Fibroblast of lung (primary cell): ENCODE measurements at regions not wholly inside any gene's neighbourhood (a gene's known extent, or its start where the extent isn't known, plus 50 kb on each side); places are given as distances from the start of the nearest gene placed in this dataset.
A peak's percentile ranks its signal among the peaks of the same experiment; 100 is the strongest.

ENCODE experiments used
- DNase-seq, 2 donors: peaks; one replicate each; pipeline versions ENCODE4 v3.0.0 to v3.0.0-alpha.2; 2010; ENCODE audit warnings: low read depth in 2 of 2
- H2AFZ ChIP-seq: 2 replicates; pipeline ENCODE4 v1.5.1; 2012; ENCODE audit warnings: low read length, control low read depth, inconsistent platforms
- H3K27ac ChIP-seq: 2 replicates; pipeline ENCODE4 v1.5.1; 2011; ENCODE audit warnings: low read length, control low read depth; ENCODE audit not compliant: insufficient read depth
- H3K27me3 ChIP-seq: 2 replicates; pipeline ENCODE4 v1.5.1; 2011; ENCODE audit warnings: mild to moderate bottlenecking, low read length; ENCODE audit not compliant: control insufficient read depth, insufficient read depth
- H3K36me3 ChIP-seq: 2 replicates; pipeline ENCODE4 v1.5.1; 2011; ENCODE audit warnings: low read length; ENCODE audit not compliant: control insufficient read depth, insufficient read depth
- H3K4me1 ChIP-seq: 2 replicates; pipeline ENCODE4 v1.5.1; 2011; ENCODE audit warnings: low read length; ENCODE audit not compliant: control insufficient read depth, insufficient read depth; ENCODE audit errors: extremely low read depth
- H3K4me2 ChIP-seq: 2 replicates; pipeline ENCODE4 v1.5.1; 2011; ENCODE audit warnings: low read length, control low read depth; ENCODE audit not compliant: insufficient read depth; ENCODE audit errors: extremely low read depth
- H3K4me3 ChIP-seq, 4 experiments: fragments of 200-600 bp in 1 of 4; sonication (generic) in 1 of 4; replicated peaks in 1 of 4; 2 replicates each; pipeline ENCODE4 v1.5.1; 2011 to 2016; ENCODE audit warnings: low read length in 4 of 4, low read depth in 3 of 4, mild to moderate bottlenecking in 3 of 4, control low read depth in 2 of 4, inconsistent platforms in 1 of 4, mixed read lengths in 1 of 4; ENCODE audit not compliant: insufficient read depth in 1 of 4; ENCODE audit errors: control extremely low read depth in 1 of 4
- H3K79me2 ChIP-seq: 2 replicates; pipeline ENCODE4 v1.5.1; 2012; ENCODE audit warnings: mild to moderate bottlenecking, low read length, inconsistent platforms; ENCODE audit not compliant: control insufficient read depth, insufficient read depth
- H3K9ac ChIP-seq: 2 replicates; pipeline ENCODE4 v1.5.1; 2011; ENCODE audit warnings: mild to moderate bottlenecking, low read length, control low read depth; ENCODE audit not compliant: insufficient read depth
- H3K9me3 ChIP-seq: 2 replicates; pipeline ENCODE4 v1.5.1; 2012; ENCODE audit warnings: low read depth, low read length; ENCODE audit not compliant: control insufficient read depth, insufficient read depth
- H4K20me1 ChIP-seq: 2 replicates; pipeline ENCODE4 v1.5.1; 2011; ENCODE audit warnings: low read length; ENCODE audit not compliant: control insufficient read depth, insufficient read depth; ENCODE audit errors: extremely low read depth
- EZH2 ChIP-seq: IDR thresholded peaks from 2 replicates; pipeline ENCODE4 v1.5.1; 2012; ENCODE audit warnings: low read length, control low read depth, mild to moderate bottlenecking; ENCODE audit errors: missing control alignments
- TF ChIP-seq, protein P1 (sequence below), 2 donors: IDR thresholded peaks in 1 of 2; conservative IDR thresholded peaks in 1 of 2; 1 replicate in 1 of 2; 2 replicates in 1 of 2; pipeline ENCODE4 v1.5.1; 2011 to 2012; ENCODE audit warnings: low read length in 2 of 2, control low read depth in 1 of 2, inconsistent platforms in 1 of 2, low read depth in 1 of 2, mild to moderate bottlenecking in 1 of 2

DNA sequence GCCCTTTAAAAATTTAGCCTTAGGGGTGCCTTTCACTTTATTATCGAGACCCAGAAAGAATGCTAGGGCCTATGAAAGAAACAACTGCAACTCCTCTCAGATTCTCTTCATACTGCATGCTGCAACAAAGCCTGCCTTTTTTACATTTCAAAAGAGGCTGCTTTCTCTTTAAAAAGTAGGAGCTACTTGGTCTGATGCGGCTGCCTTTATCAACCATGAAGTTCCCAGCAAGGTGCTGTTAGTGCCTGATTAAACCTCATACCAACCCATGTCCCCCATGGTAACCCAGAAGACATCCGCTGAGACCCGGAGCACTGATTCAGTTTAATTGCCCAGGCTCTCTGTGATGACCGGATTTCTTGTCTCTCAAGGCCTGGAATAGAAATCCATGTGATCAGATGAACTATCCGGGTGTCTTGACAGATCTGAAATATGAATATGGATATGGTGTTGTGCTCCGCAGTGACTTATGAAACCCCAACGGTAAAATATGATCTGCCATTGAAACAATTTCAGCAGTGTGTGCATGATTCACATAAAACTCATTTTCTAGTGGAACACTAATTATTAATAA is 368.3 kb downstream of the ZNF521 start:
- no peaks in the 10 kb centered on the region for H3K9me3 ChIP-seq
- TF ChIP-seq, protein P1, sequence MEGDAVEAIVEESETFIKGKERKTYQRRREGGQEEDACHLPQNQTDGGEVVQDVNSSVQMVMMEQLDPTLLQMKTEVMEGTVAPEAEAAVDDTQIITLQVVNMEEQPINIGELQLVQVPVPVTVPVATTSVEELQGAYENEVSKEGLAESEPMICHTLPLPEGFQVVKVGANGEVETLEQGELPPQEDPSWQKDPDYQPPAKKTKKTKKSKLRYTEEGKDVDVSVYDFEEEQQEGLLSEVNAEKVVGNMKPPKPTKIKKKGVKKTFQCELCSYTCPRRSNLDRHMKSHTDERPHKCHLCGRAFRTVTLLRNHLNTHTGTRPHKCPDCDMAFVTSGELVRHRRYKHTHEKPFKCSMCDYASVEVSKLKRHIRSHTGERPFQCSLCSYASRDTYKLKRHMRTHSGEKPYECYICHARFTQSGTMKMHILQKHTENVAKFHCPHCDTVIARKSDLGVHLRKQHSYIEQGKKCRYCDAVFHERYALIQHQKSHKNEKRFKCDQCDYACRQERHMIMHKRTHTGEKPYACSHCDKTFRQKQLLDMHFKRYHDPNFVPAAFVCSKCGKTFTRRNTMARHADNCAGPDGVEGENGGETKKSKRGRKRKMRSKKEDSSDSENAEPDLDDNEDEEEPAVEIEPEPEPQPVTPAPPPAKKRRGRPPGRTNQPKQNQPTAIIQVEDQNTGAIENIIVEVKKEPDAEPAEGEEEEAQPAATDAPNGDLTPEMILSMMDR (conservative IDR thresholded peaks at IDR 0.05 in 1 of 2, IDR thresholded peaks at IDR 0.05 in 1 of 2; ENCODE audit: low read depth in 1 of 2, low read length in 2 of 2), result no peak
- TF ChIP-seq EZH2, result no peak
- H3K4me1 ChIP-seq, result peaks cover 2% of the 10 kb centered on the region
- no peaks in the 10 kb centered on the region for H3K27me3 ChIP-seq
- H3K36me3 ChIP-seq, result no peaks in the 10 kb centered on the region
- no peaks in the 10 kb centered on the region for H4K20me1 ChIP-seq
- no peak overlapping the region for H3K4me3 ChIP-seq
- H2AFZ ChIP-seq, result no peak overlapping the region
- no peak overlapping the region for H3K4me2 ChIP-seq
- DNase-seq, result no peak
- no peak overlapping the region for H3K27ac ChIP-seq
- H3K9ac ChIP-seq, result no peak overlapping the region
- H3K79me2 ChIP-seq, result no peaks in the 10 kb centered on the region

DNA sequence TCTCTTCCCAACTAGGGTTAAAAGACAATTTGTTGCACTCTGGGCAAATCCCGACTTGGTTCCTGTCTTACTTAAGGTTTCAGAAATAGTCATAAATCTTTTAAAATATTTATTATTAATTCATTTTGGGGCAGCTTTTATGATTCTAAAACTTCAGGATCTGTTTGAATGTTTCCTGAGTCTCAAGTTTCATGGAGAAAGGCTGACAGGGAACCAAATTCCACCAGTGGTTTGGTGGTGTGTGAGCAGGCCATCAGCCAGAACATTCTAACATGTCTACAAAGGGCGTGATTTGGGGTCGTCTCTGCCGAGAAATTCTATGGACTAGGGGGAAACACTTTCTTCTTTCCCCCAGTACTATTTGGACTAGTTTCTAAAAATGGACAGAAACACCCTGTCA is 366.4 kb downstream of the ZNF521 start:
- Histone ChIP-seq H3K9ac (no peak overlapping the region), H4K20me1 (no peaks in the 10 kb centered on the region), H3K27ac (no peak overlapping the region), H3K79me2 (no peaks in the 10 kb centered on the region), H3K4me1 (peaks cover 2% of the 10 kb centered on the region), H3K27me3 (no peaks in the 10 kb centered on the region), H3K9me3 (no peaks in the 10 kb centered on the region), H3K4me3 (no peak overlapping the region), H3K4me2 (no peak overlapping the region), H3K36me3 (no peaks in the 10 kb centered on the region), H2AFZ (no peak overlapping the region)
- peak in 1 of 2 donors; percentile 22 for DNase-seq
- TF ChIP-seq, protein P1 (conservative IDR thresholded peaks at IDR 0.05 in 1 of 2, IDR thresholded peaks at IDR 0.05 in 1 of 2; ENCODE audit: low read depth in 1 of 2, low read length in 2 of 2), result no peak
- TF ChIP-seq EZH2, result no peak

- H3K4me3 ChIP-seq, result peak overlapping the region in 1 of 4 experiments; percentile 23
- no peaks in the 10 kb centered on the region for H4K20me1 ChIP-seq
- H2AFZ ChIP-seq, result no peak overlapping the region
- DNase-seq, result peak; percentile 4 to 31
- H3K9me3 ChIP-seq, result no peaks in the 10 kb centered on the region
- H3K27ac ChIP-seq, result no peak overlapping the region
- no peaks in the 10 kb centered on the region for H3K79me2 ChIP-seq
- H3K27me3 ChIP-seq, result no peaks in the 10 kb centered on the region
- peaks cover 2% of the 10 kb centered on the region for H3K4me1 ChIP-seq
- no peaks in the 10 kb centered on the region for H3K36me3 ChIP-seq
- H3K4me2 ChIP-seq, result peak overlapping the region; percentile 55
- TF ChIP-seq, protein P1 (conservative IDR thresholded peaks at IDR 0.05 in 1 of 2, IDR thresholded peaks at IDR 0.05 in 1 of 2; ENCODE audit: low read depth in 1 of 2, low read length in 2 of 2), result no peak
- no peak for TF ChIP-seq EZH2
- H3K9ac ChIP-seq, result no peak overlapping the region
Observed at GRCh38 chr18:24986666-24987302, 365.2 kb downstream of the ZNF521 start.
